Keratinocyte (primary cell): ENCODE measurements at regions not wholly inside any gene's neighbourhood (a gene's known extent, or its start where the extent isn't known, plus 50 kb on each side); places are given as distances from the start of the nearest gene placed in this dataset.
"Not testable (repeated sequence)": the region's sequence is repeated elsewhere in the genome, so short reads cannot be mapped to it uniquely, and the experiment has no call there.

Experiments
- DNase-seq: peaks from one replicate; pipeline ENCODE4 v3.0.0-alpha.2; 2011; ENCODE audit warnings: low read depth, missing footprints, low spot score
- FAIRE-seq: peaks from 2 replicates; lab custom pipeline; 2011; peaks lifted over from hg19 to GRCh38; lab: Jason Lieb, UNC
- H2AFZ ChIP-seq: 2 replicates; pipeline ENCODE4 v1.6.0; 2012; ENCODE audit warnings: low read length, control low read depth, inconsistent platforms; ENCODE audit not compliant: control insufficient read depth
- H3K27ac ChIP-seq: 2 replicates; pipeline ENCODE4 v1.5.1; 2011; ENCODE audit warnings: low read length; ENCODE audit not compliant: control insufficient read depth, insufficient read depth
- H3K27me3 ChIP-seq: 3 replicates; pipeline ENCODE4 v1.6.0; 2011; ENCODE audit warnings: low read length; ENCODE audit not compliant: control insufficient read depth, insufficient read depth; ENCODE audit errors: extremely low read depth
- H3K36me3 ChIP-seq, 2 experiments: 2 replicates in 1 of 2; 3 replicates in 1 of 2; pipeline ENCODE4 v1.5.1; 2011; ENCODE audit warnings: low read length in 2 of 2, mild to moderate bottlenecking in 1 of 2; ENCODE audit not compliant: control insufficient read depth in 2 of 2, insufficient read depth in 2 of 2; ENCODE audit errors: extremely low read depth in 1 of 2
- H3K4me1 ChIP-seq: 3 replicates; pipeline ENCODE4 v1.5.1; 2011; ENCODE audit warnings: low read length; ENCODE audit not compliant: control insufficient read depth, insufficient read depth; ENCODE audit errors: extremely low read depth
- H3K4me2 ChIP-seq: 3 replicates; pipeline ENCODE4 v1.6.0; 2011; ENCODE audit warnings: low read depth, low read length; ENCODE audit not compliant: control insufficient read depth, insufficient read depth; ENCODE audit errors: extremely low read depth
- H3K4me3 ChIP-seq, 3 experiments: fragments of 200-600 bp in 1 of 3; sonication (generic) in 1 of 3; 2 replicates in 2 of 3; 3 replicates in 1 of 3; pipeline ENCODE4 v1.5.1; 2011 to 2016; ENCODE audit warnings: low read length in 3 of 3, mild to moderate bottlenecking in 3 of 3, control low read depth in 2 of 3, inconsistent platforms in 1 of 3, low read depth in 1 of 3, mixed read lengths in 1 of 3, mixed run types in 1 of 3, moderate library complexity in 1 of 3; ENCODE audit not compliant: control insufficient read depth in 2 of 3, insufficient read depth in 2 of 3; ENCODE audit errors: extremely low read depth in 1 of 3
- H3K79me2 ChIP-seq: 2 replicates; pipeline ENCODE4 v1.6.0; 2012; ENCODE audit warnings: low read length; ENCODE audit not compliant: control insufficient read depth, insufficient read depth
- H3K9ac ChIP-seq: 3 replicates; pipeline ENCODE4 v1.6.0; 2011; ENCODE audit warnings: low read length; ENCODE audit not compliant: control insufficient read depth, insufficient read depth; ENCODE audit errors: extremely low read depth
- H3K9me1 ChIP-seq: 3 replicates; pipeline ENCODE4 v1.6.0; 2011; ENCODE audit warnings: low read length; ENCODE audit not compliant: control insufficient read depth, insufficient read depth; ENCODE audit errors: extremely low read depth
- H3K9me3 ChIP-seq: 2 replicates; pipeline ENCODE4 v1.5.1; 2012; ENCODE audit warnings: low read depth, low read length; ENCODE audit not compliant: control insufficient read depth
- H4K20me1 ChIP-seq: 3 replicates; pipeline ENCODE4 v1.6.0; 2011; ENCODE audit warnings: low read length; ENCODE audit not compliant: control insufficient read depth, insufficient read depth; ENCODE audit errors: extremely low read depth
- dilution Hi-C: fragments of 300-500 bp; cut with MboI; formaldehyde crosslinking; loops from one replicate; pipeline ENCODE4 v1.7.0; 2020; ENCODE audit warnings: low sequenced_read_pairs; ENCODE audit not compliant: extremely low pct_ligation_motif_present

GRCh38 chr1:146474216-146474615 lies 245.4 kb upstream of the NOTCH2NLA start:
- H3K9ac ChIP-seq, H3K36me3 ChIP-seq, H3K4me3 ChIP-seq, H2AFZ ChIP-seq, H3K4me1 ChIP-seq, H4K20me1 ChIP-seq, H3K4me2 ChIP-seq, H3K27ac ChIP-seq, H3K9me3 ChIP-seq, H3K9me1 ChIP-seq, H3K27me3 ChIP-seq, dilution Hi-C loops, FAIRE-seq, H3K79me2 ChIP-seq, DNase-seq: not testable (repeated sequence)

GRCh38 chr1:146472192-146472861 lies 243.5 kb upstream of the NOTCH2NLA start:
- H3K27ac ChIP-seq, dilution Hi-C loops, H3K27me3 ChIP-seq, H4K20me1 ChIP-seq, DNase-seq, H3K79me2 ChIP-seq, FAIRE-seq, H3K9ac ChIP-seq, H3K4me1 ChIP-seq, H3K36me3 ChIP-seq, H3K9me1 ChIP-seq, H3K9me3 ChIP-seq: not testable (repeated sequence)
- peak overlapping the region; percentile 73 for H3K4me2 ChIP-seq
- peak overlapping the region; percentile 78 for H2AFZ ChIP-seq
- H3K4me3 ChIP-seq, result peak overlapping the region; percentile 18 to 49 (median 32)

GRCh38 chr1:146459939-146460338 lies 231.1 kb upstream of the NOTCH2NLA start:
- H4K20me1 ChIP-seq, H3K36me3 ChIP-seq, H3K4me3 ChIP-seq, DNase-seq, H3K27me3 ChIP-seq, H3K4me1 ChIP-seq, H3K9ac ChIP-seq, dilution Hi-C loops, H3K9me3 ChIP-seq, H3K27ac ChIP-seq, H3K9me1 ChIP-seq, H2AFZ ChIP-seq, FAIRE-seq, H3K4me2 ChIP-seq, H3K79me2 ChIP-seq: not testable (repeated sequence)

GRCh38 chr1:146459308-146459707 lies 230.5 kb upstream of the NOTCH2NLA start:
- FAIRE-seq, DNase-seq, H4K20me1 ChIP-seq, H3K4me1 ChIP-seq, H3K4me3 ChIP-seq, H3K79me2 ChIP-seq, H3K36me3 ChIP-seq, H3K9ac ChIP-seq, H3K27ac ChIP-seq, H3K27me3 ChIP-seq, H2AFZ ChIP-seq, H3K9me1 ChIP-seq, H3K4me2 ChIP-seq, dilution Hi-C loops, H3K9me3 ChIP-seq: not testable (repeated sequence)

- H3K27ac ChIP-seq, DNase-seq, H3K4me1 ChIP-seq, H3K9me3 ChIP-seq, FAIRE-seq, H4K20me1 ChIP-seq, H3K9me1 ChIP-seq, H3K79me2 ChIP-seq, H3K36me3 ChIP-seq, H3K4me2 ChIP-seq, H2AFZ ChIP-seq, H3K9ac ChIP-seq, dilution Hi-C loops, H3K4me3 ChIP-seq, H3K27me3 ChIP-seq: not testable (repeated sequence)
Observed at GRCh38 chr1:146448877-146449246, 220.0 kb upstream of the NOTCH2NLA start.
